ENCODE measurements at regions not wholly inside any gene's neighbourhood (a gene's known extent, or its start where the extent isn't known, plus 50 kb on each side); places are given as distances from the start of the nearest gene placed in this dataset.
"Not testable (repeated sequence)": the region's sequence is repeated elsewhere in the genome, so short reads cannot be mapped to it uniquely, and the experiment has no call there.

GRCh38 chr4:82097504-82097903 lies 276.3 kb downstream of the HNRNPD start:
- no peak overlapping the region for H3K4me3 ChIP-seq (ENCODE audit: low read depth, low read length)
- no peak for TF ChIP-seq CTCF (IDR thresholded peaks at IDR 0.05; ENCODE audit: borderline replicate concordance, insufficient read depth, low read depth, low read length)

GRCh38 chr4:82090717-82091116 lies 283.1 kb downstream of the HNRNPD start:
- no peak overlapping the region for H3K4me3 ChIP-seq (ENCODE audit: low read depth, low read length)
- TF ChIP-seq CTCF (IDR thresholded peaks at IDR 0.05; ENCODE audit: borderline replicate concordance, insufficient read depth, low read depth, low read length), result no peak

GRCh38 chr4:82084747-82085146 lies 289.0 kb downstream of the HNRNPD start:
- H3K4me3 ChIP-seq (ENCODE audit: low read depth, low read length), result no peak overlapping the region
- TF ChIP-seq CTCF (IDR thresholded peaks at IDR 0.05; ENCODE audit: borderline replicate concordance, insufficient read depth, low read depth, low read length), result no peak

- H3K4me3 ChIP-seq (ENCODE audit: low read depth, low read length), result not testable (repeated sequence)
Observed at GRCh38 chr4:82077471-82077995, 296.3 kb downstream of the HNRNPD start.

GRCh38 chr4:82076809-82077208 lies 297.0 kb downstream of the HNRNPD start:
- no peak overlapping the region for H3K4me3 ChIP-seq (ENCODE audit: low read depth, low read length)
- no peak for TF ChIP-seq CTCF (IDR thresholded peaks at IDR 0.05; ENCODE audit: borderline replicate concordance, insufficient read depth, low read depth, low read length)

- no peak overlapping the region for H3K4me3 ChIP-seq (ENCODE audit: low read depth, low read length)
- no peak for TF ChIP-seq CTCF (IDR thresholded peaks at IDR 0.05; ENCODE audit: borderline replicate concordance, insufficient read depth, low read depth, low read length)
Observed at GRCh38 chr4:82076359-82076758, 297.4 kb downstream of the HNRNPD start.

- no peak for TF ChIP-seq CTCF (IDR thresholded peaks at IDR 0.05; ENCODE audit: borderline replicate concordance, insufficient read depth, low read depth, low read length)
- H3K4me3 ChIP-seq (ENCODE audit: low read depth, low read length), result no peak overlapping the region
Observed at GRCh38 chr4:82071951-82072350, 301.8 kb downstream of the HNRNPD start.
